ENCODE measurements at regions not wholly inside any gene's neighbourhood (a gene's known extent, or its start where the extent isn't known, plus 50 kb on each side); places are given as distances from the start of the nearest gene placed in this dataset.

- no peaks in the 10 kb centered on the region for H3K36me3 ChIP-seq (ENCODE audit: insufficient read depth, low read length, poor library complexity, severe bottlenecking)
- no peaks in the 10 kb centered on the region for H3K27me3 ChIP-seq (replicated peaks; ENCODE audit: insufficient read depth, low read depth, low read length, poor library complexity)
- ChIA-PET POLR2A (ENCODE audit: low non-redundant PET) (no interaction called here), CTCF (no interaction called here)
- intact Hi-C loops (cut with micrococcal nuclease; ENCODE audit: unreplicated experiment), result no loop called here
- no peak overlapping the region for H3K4me3 ChIP-seq (ENCODE audit: low read depth, low read length, poor library complexity, severe bottlenecking)
- DNase-seq (ENCODE audit: low spot score), result no peak
- no peak for TF ChIP-seq CTCF (conservative IDR thresholded peaks at IDR 0.05; ENCODE audit: low read depth, low read length)
- TF ChIP-seq EZH2 (IDR thresholded peaks at IDR 0.05; ENCODE audit: borderline replicate concordance, low read depth, low read length, poor library complexity, severe bottlenecking), result no peak
- no TSS peak for BruUV-seq (replicated peaks)
- no peak overlapping the region for H3K27ac ChIP-seq (ENCODE audit: low read depth, low read length, poor library complexity, severe bottlenecking)
- no peaks in the 10 kb centered on the region for H3K9me3 ChIP-seq (ENCODE audit: low read depth, low read length, poor library complexity, severe bottlenecking)
- H3K4me1 ChIP-seq (ENCODE audit: insufficient read depth, low read length, poor library complexity, severe bottlenecking), result no peaks in the 10 kb centered on the region
Observed at GRCh38 chr5:40376566-40376965, 303.1 kb upstream of the PTGER4 start.

- intact Hi-C loops (cut with micrococcal nuclease; ENCODE audit: unreplicated experiment), result no loop called here
- no peaks in the 10 kb centered on the region for H3K27me3 ChIP-seq (replicated peaks; ENCODE audit: insufficient read depth, low read depth, low read length, poor library complexity)
- TF ChIP-seq EZH2 (IDR thresholded peaks at IDR 0.05; ENCODE audit: borderline replicate concordance, low read depth, low read length, poor library complexity, severe bottlenecking), result no peak
- no peak for TF ChIP-seq CTCF (conservative IDR thresholded peaks at IDR 0.05; ENCODE audit: low read depth, low read length)
- no peaks in the 10 kb centered on the region for H3K9me3 ChIP-seq (ENCODE audit: low read depth, low read length, poor library complexity, severe bottlenecking)
- no peak overlapping the region for H3K4me3 ChIP-seq (ENCODE audit: low read depth, low read length, poor library complexity, severe bottlenecking)
- BruUV-seq (replicated peaks), result no TSS peak
- no peak for DNase-seq (ENCODE audit: low spot score)
- CTCF ChIA-PET, result no interaction called here
- POLR2A ChIA-PET (ENCODE audit: low non-redundant PET), result no interaction called here
- H3K4me1 ChIP-seq (ENCODE audit: insufficient read depth, low read length, poor library complexity, severe bottlenecking), result no peaks in the 10 kb centered on the region
- no peaks in the 10 kb centered on the region for H3K36me3 ChIP-seq (ENCODE audit: insufficient read depth, low read length, poor library complexity, severe bottlenecking)
- no peak overlapping the region for H3K27ac ChIP-seq (ENCODE audit: low read depth, low read length, poor library complexity, severe bottlenecking)
Observed at GRCh38 chr5:40374853-40375252, 304.9 kb upstream of the PTGER4 start.

GRCh38 chr5:40368200-40368599 is 311.5 kb upstream of the PTGER4 start:
- no peak for TF ChIP-seq CTCF (conservative IDR thresholded peaks at IDR 0.05; ENCODE audit: low read depth, low read length)
- TF ChIP-seq EZH2 (IDR thresholded peaks at IDR 0.05; ENCODE audit: borderline replicate concordance, low read depth, low read length, poor library complexity, severe bottlenecking), result no peak
- no peaks in the 10 kb centered on the region for H3K4me1 ChIP-seq (ENCODE audit: insufficient read depth, low read length, poor library complexity, severe bottlenecking)
- H3K27ac ChIP-seq (ENCODE audit: low read depth, low read length, poor library complexity, severe bottlenecking), result no peak overlapping the region
- DNase-seq (ENCODE audit: low spot score), result no peak
- H3K4me3 ChIP-seq (ENCODE audit: low read depth, low read length, poor library complexity, severe bottlenecking), result no peak overlapping the region
- H3K27me3 ChIP-seq (replicated peaks; ENCODE audit: insufficient read depth, low read depth, low read length, poor library complexity), result no peaks in the 10 kb centered on the region
- no TSS peak for BruUV-seq (replicated peaks)
- POLR2A ChIA-PET (ENCODE audit: low non-redundant PET), result interaction anchor here (0.5 kb wide), 1 partner anchor 130 kb away, joined by 6 read pairs; no protein-coding TSS in a partner anchor
- CTCF ChIA-PET, result no interaction called here
- intact Hi-C loops (cut with micrococcal nuclease; ENCODE audit: unreplicated experiment), result no loop called here
- no peaks in the 10 kb centered on the region for H3K36me3 ChIP-seq (ENCODE audit: insufficient read depth, low read length, poor library complexity, severe bottlenecking)
- H3K9me3 ChIP-seq (ENCODE audit: low read depth, low read length, poor library complexity, severe bottlenecking), result no peaks in the 10 kb centered on the region

All from A673 (cell line).